ENCODE measurements at regions not wholly inside any gene's neighbourhood (a gene's known extent, or its start where the extent isn't known, plus 50 kb on each side); places are given as distances from the start of the nearest gene placed in this dataset.

DNA sequence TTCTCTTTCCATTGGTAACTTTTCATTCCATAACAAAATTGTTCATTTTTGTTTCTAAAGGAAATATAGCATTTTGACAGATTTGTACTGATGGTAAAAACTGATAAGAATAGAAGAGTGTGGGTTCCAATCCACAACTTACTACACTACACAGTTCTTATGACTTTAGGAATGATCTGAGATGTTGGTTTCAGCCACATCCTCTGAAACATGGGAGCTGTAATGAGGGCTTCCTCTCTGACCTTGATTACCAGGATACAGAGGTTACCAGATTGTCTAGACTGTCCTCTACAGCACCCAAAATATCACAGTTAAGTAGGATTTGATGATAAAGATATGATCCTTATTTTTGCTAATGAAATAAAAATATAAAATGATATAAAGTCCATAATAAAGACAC, 1184.6 kb downstream of the FLRT2 start:
- no peak for FAIRE-seq

More for the DNA sequence above, 1184.6 kb downstream of the FLRT2 start:
- Histone ChIP-seq H3K36me3 (ENCODE audit: control insufficient read depth in 2 of 2, insufficient read depth in 2 of 2, low read length in 1 of 2) (no peaks in the 10 kb centered on the region), H3K4me1 (ENCODE audit: control insufficient read depth, insufficient read depth, low read length) (no peaks in the 10 kb centered on the region), H3K27me3 (replicated peaks in 1 of 2; ENCODE audit: control insufficient read depth in 2 of 2, insufficient read depth in 2 of 2, low read length in 1 of 2) (no peaks in the 10 kb centered on the region), H2AFZ (ENCODE audit: control insufficient read depth, low read depth, low read length) (no peak overlapping the region), H3K9me3 (replicated peaks; ENCODE audit: control insufficient read depth, insufficient read depth, low read length) (no peaks in the 10 kb centered on the region), H3K4me2 (ENCODE audit: control insufficient read depth, insufficient read depth) (no peak overlapping the region), H4K20me1 (ENCODE audit: control insufficient read depth, insufficient read depth) (no peaks in the 10 kb centered on the region), H3K79me2 (ENCODE audit: control insufficient read depth, insufficient read depth, low read length) (no peaks in the 10 kb centered on the region), H3K4me3 (no peak overlapping the region), H3K27ac (ENCODE audit: control insufficient read depth, insufficient read depth) (no peak overlapping the region), H3K9ac (ENCODE audit: control insufficient read depth, insufficient read depth, low read length) (no peak overlapping the region)
- CTCF ChIA-PET = interaction anchor here (2.0 kb wide), 1 partner anchor 11 kb away, joined by 5 read pairs; no protein-coding TSS in a partner anchor
- intact Hi-C loops (cut with micrococcal nuclease; ENCODE audit: unreplicated experiment) (no loop called here), in situ Hi-C loops (cut with MboI) (no loop called here)
- TF ChIP-seq NBN (IDR thresholded peaks at IDR 0.05) = no peak
- no peak for TF ChIP-seq TCF12 (IDR thresholded peaks at IDR 0.05; ENCODE audit: low read depth, low read length)
- TF ChIP-seq MTA2 (IDR thresholded peaks at IDR 0.05; ENCODE audit: low read depth) = no peak
- no peak for TF ChIP-seq ZZZ3 (IDR thresholded peaks at IDR 0.05; ENCODE audit: control insufficient read depth, insufficient read length, low read depth)
- no peak for TF ChIP-seq KLF5 (IDR thresholded peaks at IDR 0.05; ENCODE audit: partially characterized antibody)
- TF ChIP-seq BMI1 (IDR thresholded peaks at IDR 0.05; ENCODE audit: borderline replicate concordance) = no peak
- TF ChIP-seq FOXK2 (IDR thresholded peaks at IDR 0.05) = no peak
- TF ChIP-seq USF1 (IDR thresholded peaks at IDR 0.05; ENCODE audit: borderline replicate concordance, extremely low read length, insufficient read depth, low read depth, low read length) = no peak
- TF ChIP-seq POLR2AphosphoS2 (IDR thresholded peaks at IDR 0.05; ENCODE audit: low read depth, low read length) = no peak
- TF ChIP-seq, protein P1, sequence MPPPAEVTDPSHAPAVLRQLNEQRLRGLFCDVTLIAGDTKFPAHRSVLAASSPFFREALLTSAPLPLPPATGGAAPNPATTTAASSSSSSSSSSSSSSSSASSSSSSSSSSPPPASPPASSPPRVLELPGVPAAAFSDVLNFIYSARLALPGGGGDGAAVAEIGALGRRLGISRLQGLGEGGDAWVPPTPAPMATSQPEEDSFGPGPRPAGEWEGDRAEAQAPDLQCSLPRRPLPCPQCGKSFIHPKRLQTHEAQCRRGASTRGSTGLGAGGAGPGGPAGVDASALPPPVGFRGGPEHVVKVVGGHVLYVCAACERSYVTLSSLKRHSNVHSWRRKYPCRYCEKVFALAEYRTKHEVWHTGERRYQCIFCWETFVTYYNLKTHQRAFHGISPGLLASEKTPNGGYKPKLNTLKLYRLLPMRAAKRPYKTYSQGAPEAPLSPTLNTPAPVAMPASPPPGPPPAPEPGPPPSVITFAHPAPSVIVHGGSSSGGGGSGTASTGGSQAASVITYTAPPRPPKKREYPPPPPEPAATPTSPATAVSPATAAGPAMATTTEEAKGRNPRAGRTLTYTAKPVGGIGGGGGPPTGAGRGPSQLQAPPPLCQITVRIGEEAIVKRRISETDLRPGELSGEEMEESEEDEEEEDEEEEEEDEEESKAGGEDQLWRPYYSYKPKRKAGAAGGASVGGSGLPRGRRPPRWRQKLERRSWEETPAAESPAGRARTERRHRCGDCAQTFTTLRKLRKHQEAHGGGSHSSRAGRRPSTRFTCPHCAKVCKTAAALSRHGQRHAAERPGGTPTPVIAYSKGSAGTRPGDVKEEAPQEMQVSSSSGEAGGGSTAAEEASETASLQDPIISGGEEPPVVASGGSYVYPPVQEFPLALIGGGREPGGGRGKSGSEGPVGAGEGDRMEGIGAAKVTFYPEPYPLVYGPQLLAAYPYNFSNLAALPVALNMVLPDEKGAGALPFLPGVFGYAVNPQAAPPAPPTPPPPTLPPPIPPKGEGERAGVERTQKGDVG (CRISPR knock-in tag; IDR thresholded peaks at IDR 0.05) = no peak
- TF ChIP-seq NKRF (conservative IDR thresholded peaks at IDR 0.05) = no peak
- no peak for TF ChIP-seq NR2C2 (IDR thresholded peaks at IDR 0.05; ENCODE audit: borderline replicate concordance, control insufficient read depth, insufficient read length, low read depth)
- POLR2A ChIA-PET = no interaction called here
- RAD21 ChIA-PET (ENCODE audit: unreplicated experiment) = interaction anchor here (0.7 to 1.5 kb wide), 3 partner anchors 27 to 45 kb away, joined by 3 read pairs; no protein-coding TSS in a partner anchor
- SMC1A ChIA-PET (ENCODE audit: uncharacterized antibody, unreplicated experiment) = interaction anchor here (0.9 to 1.8 kb wide), 3 partner anchors 10 to 98 kb away, joined by 3 to 4 read pairs (median 4); no protein-coding TSS in a partner anchor
- ATAC-seq (no peak), DNase-seq (ENCODE audit: low read depth, low spot score) (no peak)
- BruUV-seq (replicated peaks) = no TSS peak
